ENCODE measurements at regions not wholly inside any gene's neighbourhood (a gene's known extent, or its start where the extent isn't known, plus 50 kb on each side); places are given as distances from the start of the nearest gene placed in this dataset.

DNA sequence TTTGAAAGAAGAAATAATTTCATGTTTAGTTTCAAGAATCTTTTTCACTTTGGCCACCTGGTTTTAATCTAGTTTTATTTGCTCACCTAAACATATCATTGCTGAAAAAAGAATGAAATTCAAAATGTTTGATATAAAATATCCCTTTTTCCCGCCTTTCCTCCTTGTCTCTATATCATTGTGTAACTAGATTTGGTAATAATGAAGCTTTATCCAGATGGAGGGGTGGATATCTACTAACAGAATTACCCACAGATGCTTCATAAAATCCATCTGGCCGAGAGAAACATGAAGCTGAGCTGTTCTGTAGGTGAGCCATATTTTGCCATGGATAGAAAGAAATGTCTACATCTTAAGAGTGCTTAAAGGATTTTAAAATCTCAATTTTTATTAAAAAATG, 214.7 kb downstream of the ICE1 start:
- DNase-seq (ENCODE audit: low read depth) = no peak

DNA sequence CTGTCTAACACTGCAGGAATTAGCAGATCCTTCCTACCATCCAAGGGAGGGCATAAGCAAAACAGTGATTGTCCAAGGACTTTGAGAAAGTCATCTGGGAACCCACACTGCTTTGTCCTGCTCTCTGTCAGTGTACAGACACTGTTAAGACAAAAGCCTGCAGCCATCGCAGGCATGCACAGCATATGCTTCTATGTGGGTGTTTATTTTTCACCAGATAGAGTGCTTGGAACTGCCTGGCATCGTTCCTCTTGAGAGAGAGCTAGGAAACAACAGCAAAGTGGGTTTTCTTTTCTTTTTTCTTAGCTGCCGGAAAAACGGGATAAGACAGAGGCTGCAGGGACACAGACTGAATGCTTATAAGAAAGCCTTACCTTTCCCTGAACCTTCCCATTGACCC, 212.3 kb downstream of the ICE1 start:
- no peak for DNase-seq (ENCODE audit: low read depth)

DNA sequence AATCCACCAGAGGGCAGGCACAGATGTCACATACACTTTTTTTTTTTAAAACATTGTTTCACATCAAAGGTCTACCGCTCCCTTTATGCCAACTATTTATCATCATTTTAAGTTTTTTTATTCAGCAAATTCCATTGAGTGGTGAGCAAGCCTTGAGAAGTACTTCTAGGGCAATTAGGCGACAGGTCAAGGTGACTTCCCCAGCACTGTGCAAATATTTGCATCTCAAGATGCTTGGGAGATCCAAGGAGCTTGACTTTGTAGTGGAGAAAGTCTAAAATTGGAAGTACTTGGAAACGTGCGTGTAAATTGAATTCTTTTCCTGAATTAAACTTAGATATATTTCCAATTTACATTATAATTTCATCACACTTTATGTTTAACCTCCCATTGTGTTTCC, 211.1 kb downstream of the ICE1 start:
- no peak for DNase-seq (ENCODE audit: low read depth)

DNA sequence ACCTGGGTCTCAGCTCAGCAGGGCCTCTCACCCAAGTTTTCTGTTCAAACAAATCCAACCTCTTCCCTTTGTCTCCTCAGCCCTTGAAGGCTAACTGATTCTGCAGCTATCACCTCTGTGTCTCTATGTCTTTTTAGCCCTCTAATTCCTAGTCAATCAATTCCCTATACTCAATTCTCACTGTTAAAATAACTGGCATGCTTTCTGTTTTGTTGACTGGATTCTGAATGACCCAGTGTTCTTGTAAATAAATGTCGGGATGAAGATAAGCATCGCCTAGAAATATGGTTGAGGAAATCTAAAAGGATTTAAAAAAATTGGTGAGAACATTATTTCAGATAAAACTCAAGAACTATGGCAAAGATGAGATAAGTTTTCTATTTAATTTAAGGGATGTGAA, 210.2 kb downstream of the ICE1 start:
- no peak for DNase-seq (ENCODE audit: low read depth)

DNA sequence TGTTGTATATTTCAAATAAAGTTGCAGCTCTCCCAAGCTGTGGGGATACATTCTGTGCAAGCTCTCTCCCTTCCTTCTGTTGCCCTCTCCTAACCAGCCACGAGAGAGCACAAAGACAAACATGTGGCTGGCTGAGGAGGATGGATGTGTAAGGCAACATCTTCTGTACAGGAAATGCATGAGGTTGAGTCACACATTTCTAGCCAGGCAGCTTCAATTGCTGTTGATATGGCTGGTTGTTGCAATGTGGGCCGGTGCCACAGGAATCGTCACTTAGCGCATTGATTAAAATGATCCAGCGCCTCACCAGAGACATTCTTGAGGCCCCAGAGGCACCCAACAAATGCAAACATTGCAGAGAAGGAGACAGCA, 207.1 kb downstream of the ICE1 start:
- no peak for DNase-seq (ENCODE audit: low read depth)

DNA sequence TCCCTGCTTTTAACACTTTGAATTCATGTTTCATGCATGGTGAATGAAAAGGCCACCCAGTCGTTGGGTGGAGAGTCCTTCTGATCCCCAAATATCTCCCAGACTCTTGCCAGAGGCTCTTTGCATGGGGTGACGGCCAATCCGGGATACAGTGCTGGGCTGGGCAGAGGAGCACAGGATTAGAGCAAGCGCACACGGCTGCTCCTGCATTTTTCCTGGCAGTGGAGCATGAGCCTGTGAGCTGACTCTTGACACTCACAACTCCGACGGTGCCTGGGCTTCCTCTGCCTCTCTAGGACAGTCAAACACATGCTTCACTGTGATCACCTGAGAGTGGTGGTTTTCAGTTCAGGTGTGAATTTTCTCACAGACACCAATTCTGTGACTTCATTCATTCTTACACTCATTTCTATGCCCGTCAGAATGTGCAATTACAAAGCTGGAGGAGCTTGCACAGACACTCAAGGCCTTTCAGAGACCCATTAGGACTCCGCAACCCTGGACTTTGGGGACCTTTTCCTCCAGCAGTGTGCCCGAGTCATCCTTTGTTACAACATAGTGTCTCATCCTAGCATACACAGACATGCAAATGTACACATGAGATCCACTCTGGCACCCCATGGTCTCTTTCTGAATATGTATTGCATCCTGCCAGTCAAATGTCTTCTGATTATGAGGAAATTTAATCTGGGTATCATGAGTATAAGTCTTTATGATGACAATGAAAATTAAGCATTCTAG, 206.6 kb downstream of the ICE1 start:
- no peak for DNase-seq (ENCODE audit: low read depth)

DNA sequence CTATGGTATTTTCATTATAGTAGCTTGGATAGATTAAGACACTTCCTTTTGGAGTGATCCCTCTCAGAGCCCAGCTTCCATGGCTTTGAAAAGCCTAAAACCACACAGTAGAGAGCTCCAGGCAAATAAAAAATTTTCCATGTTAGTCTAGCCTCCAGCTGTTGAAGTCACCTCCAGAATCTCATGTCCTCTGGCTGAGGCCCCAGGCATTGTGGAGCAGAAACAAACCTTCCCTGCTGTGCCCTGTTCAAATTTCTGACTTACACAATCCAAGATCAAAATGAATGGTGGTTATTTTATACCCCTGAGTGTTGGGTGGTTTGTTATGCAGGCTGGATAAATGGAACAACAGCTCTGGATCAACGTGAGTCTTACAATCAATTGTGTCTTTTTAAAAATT, 203.9 kb downstream of the ICE1 start:
- no peak for DNase-seq (ENCODE audit: low read depth)

DNA sequence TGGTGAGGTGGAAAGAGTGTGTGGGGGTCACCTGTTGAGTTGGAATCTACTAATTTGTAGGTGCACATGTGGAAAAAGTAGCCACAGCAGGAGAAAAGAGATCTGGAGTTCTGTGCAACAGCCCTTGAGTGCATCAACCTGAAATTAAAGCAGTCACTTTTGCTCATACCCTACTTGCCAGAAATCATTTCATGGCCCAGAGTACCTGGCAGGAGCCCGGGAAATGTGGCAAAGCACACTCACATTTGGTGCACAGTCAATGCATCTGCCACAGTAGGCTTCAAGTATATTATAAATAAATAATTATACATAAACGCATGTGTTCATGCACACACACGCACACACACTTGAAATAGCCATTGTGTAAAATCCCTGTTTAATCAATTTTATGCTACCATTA, 203.0 kb downstream of the ICE1 start:
- no peak for DNase-seq (ENCODE audit: low read depth)

DNA sequence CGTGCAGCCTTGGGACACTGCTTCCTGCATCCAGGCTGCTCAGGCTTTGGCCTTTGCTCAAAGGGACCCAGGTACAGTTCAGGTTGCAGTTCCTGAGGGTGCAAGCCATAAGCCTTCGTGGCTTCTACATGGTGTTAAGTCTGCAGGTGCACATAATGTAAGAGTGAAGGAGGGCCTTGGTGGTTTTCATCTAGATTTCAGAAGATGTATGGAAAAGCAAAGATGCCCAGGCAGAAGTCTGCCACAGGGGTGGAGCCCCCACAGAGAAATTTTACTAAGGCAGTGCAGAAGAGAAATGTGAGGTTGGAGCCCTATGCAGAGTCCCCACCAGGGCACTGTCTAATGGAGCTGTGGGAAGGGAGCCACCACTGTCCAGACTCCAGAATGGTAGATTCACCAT, 200.9 kb downstream of the ICE1 start:
- DNase-seq (ENCODE audit: low read depth) = no peak

DNA sequence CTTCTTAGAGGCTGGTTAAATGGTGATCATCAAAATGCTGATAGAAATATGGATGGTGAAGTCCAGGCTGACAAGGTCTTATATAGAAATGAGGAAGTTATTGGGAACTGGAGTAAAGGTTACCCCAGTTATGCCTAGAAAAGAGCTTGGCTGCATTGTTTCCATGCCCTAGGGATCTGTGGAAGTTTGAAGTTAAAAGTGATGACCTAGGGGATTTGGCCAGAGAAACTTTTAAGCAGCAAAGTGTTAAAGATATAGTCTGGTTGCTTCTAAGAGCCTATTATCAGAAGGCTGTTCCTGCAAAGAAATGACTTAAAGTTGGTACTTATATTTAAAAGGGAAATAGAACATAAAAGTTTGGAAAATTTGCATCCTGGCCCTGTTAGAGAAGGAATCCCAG, 200.3 kb downstream of the ICE1 start:
- DNase-seq (ENCODE audit: low read depth) = no peak

DNA sequence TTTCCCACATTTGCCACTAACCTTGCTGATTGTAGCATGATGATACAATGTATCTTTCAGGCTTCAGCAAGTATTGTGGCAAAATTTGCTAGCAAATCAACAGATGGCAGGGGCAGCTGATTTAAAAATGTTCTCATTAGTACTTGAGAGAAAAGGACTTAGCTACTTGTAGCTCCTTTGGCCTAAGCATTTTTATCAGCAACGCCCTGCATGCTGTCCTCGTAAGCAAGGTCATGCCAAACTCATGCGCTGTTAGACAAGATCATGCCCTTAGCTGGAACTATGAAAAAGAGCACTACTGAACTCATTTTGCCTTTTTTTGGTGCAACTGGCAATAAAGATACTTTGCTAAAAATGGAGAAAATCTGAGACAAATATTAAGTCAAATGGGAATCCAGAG, 197.1 kb downstream of the ICE1 start:
- DNase-seq (ENCODE audit: low read depth) = no peak

DNA sequence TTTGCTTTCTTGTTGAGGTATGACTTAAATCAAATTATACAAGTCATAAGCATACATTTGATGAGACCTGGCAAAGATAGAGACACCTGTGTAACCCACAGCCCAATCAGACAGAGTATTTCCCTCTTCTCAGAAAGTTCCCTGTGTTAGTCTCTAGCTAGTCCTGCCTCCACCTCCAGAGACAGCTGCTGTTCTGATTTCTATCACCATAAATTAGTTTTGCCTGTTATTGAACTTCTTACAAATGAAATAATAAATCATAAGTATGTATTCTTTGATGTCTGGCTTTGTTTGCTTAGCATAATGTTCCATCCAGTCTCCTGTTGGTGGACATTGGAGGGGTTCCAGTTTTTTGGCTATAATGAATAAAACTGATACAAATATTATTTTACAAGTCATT, 194.5 kb downstream of the ICE1 start:
- no peak for DNase-seq (ENCODE audit: low read depth)

DNA sequence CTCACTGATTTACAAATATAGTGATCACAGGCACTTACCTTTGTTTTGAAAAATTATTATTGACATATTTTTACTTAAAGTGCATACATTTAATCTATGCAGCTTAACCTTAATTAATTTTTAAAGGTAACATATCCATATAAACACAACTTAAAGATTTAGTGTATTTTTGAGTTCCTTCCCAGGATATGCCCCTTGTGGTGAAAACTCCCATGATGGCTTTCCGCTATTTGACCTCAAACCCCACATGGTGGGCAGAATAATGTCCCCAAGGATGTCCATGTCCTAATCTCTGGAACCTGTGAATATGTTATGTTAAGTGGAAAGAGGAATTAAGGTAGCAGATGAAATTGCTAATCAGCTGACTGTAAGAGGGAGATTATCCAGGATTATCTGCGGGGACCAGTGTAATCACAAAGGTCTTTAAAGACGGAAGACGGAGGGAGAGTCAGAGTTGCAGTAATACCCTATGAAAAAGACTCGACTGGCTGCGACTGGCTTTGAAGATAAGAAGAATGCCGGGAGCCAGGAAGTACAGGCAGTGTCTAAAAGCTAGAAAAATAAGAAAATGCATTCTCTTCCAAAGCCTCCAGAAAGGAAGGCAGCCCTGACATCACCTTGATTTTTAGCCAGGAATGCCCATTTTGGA, 193.9 kb downstream of the ICE1 start:
- no peak for DNase-seq (ENCODE audit: low read depth)

DNA sequence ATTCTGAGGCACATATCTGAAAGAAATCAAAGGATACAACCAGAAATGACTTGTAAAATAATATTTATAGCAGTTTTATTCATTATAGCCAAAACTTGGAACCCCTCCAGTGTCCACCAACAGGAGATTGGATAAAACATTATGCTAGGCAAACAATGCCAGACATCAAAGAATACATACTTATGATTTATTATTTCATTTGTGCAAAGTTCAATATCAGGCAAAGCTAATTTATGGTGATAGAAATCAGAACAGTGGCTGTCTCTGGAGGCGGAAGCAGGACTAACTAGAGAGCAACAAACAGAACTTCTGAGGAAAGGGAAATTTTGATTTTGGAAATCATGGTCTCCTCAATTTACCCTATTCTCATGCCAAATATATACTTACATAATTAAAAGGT, 193.1 kb downstream of the ICE1 start:
- DNase-seq (ENCODE audit: low read depth) = no peak

DNA sequence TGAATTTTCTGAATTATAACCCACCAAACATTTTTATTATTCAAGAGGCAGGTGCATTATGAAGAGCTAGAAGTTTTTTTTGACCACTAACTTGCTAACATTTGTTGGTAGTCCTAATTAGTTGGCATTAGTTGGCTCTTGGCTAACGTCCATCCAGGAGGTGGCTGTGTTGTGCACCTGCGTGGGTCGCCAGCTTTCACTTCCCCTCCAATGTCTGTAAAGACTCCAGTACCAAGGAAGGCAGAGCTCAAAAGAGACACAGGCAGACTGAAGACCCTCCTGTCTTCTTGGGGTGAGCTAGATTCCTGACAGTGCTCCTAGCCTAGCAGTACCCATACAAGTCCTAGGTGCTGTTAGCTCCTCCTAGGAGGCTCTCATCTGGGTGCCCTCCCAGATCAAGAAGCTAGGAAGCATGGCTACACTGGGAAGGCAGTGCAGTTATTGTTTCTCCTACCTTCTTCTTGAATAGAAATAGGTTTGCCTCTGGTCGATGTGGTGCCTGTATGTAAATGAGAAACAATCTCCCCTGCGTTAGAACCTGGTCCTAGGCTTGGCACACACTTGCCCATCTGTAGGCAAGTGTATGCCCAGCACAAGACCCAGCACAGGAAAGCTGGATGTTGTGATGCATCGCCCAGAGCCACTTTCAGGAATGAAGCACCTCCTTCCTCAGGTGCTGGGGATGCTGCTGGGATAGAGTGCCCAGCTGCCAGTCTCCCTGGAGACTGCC, 190.9 kb downstream of the ICE1 start:
- no peak for DNase-seq (ENCODE audit: low read depth)

DNA sequence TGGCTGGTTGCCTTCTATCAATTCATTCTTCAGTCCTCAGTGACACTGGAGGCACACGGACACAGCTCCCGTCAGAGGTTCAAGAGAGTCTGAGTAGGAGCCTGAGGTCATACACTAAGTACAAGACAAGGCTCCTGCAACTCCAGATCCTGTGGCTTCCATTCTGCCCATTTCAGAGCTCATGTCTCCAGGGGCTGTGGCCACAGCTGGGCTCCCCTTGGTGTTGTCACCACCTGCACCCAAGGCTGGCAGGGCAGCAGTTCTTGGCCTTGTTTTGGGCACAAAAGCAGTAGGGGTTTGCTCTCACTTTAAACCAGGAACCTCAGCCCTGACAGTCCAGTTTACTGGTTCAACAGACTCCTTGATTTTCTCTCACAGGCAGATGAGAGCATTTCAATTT, 189.6 kb downstream of the ICE1 start:
- DNase-seq (ENCODE audit: low read depth) = no peak

DNA sequence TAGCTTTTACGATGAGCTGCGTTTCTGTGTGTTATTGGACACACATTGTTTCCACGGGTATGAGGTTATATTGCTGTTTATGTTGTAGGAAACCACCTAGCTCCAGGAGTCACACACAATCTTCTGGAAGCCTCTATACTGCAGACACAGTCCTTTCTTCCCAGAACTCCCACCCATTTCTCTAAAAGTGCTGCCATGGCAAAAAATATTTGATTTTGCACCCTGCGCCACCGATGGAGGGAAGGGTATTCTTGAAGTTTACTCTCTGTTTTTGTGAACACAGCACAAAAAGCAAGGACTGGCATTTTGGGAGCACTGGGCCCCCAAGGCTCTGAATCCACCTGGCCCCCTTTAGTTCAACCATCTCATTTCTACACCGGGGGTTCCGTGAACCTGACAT, 187.5 kb downstream of the ICE1 start:
- DNase-seq (ENCODE audit: low read depth) = no peak

DNA sequence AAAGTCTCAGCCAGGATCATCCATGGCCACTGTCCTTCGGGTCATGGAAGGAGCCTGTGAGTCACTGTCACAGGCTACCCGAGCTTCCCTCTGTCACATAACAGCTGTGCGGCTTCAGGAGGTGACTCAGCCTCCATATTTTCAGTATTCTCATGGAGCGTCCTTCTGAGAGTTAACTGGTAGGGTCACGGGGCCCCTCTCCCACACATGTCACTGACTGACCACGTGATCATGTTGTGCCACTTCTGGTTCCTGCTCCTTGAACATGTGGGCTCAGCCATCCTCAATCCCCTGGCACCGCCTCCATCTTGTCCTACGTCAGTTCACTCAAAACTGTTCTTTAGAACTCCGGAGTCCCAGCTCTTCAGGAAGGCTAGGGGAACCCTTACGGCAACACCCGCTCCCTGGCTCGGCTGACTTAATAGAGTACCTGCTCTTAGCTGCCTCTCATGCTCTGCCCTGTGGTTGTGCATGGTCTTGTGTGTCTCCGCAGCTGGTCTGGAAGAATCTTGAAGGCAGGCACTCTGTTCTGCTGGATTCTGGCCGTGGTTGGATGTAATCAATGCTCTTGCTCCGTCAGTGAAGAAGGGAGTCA, 182.8 kb downstream of the ICE1 start:
- DNase-seq (ENCODE audit: low read depth) = no peak

DNA sequence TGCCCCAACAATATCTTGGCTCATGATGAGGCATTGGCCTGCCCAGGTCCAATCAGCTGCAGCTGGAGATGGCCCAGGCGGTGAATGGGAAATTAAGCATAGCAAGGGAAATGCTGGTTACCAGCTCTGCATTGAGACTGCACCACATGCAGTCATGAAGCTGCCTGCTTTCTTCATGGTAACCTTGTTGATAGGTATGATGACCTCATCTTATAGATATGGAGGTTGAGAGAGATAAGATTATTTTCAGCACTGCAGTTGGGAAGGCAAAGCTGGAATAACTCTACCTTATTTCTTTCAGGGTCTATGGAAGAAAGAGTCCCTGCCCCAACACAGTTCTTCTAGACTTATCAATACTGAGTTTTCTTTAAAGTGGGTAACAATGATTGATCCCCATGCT, 180.1 kb downstream of the ICE1 start:
- DNase-seq (ENCODE audit: low read depth) = no peak

DNA sequence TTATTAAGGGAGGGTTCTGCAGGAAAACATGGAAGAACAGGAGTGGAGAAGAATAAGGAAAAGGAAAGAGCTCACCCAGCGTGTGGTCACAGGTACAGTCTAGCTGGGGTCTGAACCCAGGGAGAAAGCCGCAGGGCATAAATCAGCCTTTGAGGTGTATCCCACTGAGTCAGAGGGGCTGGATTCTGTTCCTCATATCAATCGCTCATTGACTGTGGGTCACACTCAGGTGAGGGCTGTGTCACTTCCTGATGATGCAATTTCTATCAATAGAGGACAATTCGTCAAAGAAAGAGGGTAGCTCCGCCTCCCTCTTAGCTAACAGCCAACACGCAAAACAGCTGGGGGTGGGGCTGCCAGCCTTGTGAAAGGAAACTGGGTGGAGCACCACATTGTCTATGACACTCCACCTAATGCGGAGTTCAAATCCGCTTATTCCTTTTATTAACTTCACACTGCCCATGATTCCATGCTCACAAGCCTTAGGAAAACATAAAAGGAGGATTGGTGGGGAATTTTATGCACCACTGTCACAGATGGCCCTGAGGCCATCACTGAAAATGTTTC, 176.2 kb downstream of the ICE1 start:
- no peak for DNase-seq (ENCODE audit: low read depth)

DNA sequence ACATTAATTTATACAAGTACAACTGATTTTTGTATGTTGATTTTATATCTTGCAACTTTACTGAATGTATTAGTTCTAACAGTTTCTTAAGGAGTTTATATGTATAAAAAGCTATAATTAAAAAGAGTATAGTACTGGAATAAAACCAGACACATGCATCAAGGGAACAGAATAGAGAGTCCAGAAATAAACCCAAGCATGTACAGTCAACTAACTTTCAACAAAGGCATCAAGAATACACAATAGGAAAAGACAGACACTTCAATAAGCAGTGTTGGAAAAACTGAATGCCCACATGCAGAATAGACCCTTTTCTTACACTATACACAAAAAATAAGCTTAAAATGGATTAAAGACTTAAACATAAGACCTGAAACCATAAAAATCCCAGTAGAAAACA, 170.9 kb downstream of the ICE1 start:
- no peak for DNase-seq (ENCODE audit: low read depth)

DNA sequence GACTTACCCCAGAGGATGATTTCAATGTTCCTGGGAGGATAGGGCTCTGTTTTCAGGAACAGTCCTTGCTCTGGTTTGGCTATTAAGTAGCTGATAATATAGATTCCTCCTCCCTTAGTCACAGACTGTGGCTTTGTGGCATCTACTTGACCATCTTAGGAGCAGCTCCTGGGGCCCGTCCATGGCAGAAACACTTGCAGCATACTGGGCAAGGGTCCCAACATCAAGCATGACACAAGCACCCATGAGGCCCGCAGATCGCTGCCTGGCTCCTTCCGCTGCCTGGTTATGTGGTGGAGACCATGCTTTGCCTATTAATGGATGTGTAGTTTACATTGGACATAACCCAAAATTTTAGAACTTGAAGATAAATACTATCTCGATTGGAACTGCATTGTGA, 170.1 kb downstream of the ICE1 start:
- no peak for DNase-seq (ENCODE audit: low read depth)

DNA sequence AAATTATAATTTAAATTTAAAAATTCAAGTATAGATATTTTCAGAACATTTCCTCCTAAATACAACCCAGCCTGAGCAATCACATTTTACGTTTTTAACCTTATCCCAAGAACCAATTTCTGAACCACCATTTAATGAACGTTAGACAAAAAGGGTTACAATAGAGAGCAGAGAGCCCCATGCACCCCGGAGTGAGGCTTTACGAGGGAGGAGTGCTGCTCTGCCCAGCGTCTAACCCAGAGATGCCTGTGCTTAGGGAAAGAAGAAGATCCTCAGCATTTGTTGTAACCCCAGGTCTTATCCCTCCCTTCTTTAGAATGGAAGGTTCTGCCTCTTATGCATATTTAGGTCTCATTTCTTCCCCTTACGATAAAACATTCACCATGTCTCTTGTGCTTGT, 169.1 kb downstream of the ICE1 start:
- no peak for DNase-seq (ENCODE audit: low read depth)
